ENCODE measurements at regions not wholly inside any gene's neighbourhood (a gene's known extent, or its start where the extent isn't known, plus 50 kb on each side); places are given as distances from the start of the nearest gene placed in this dataset.
"Not testable (repeated sequence)": the region's sequence is repeated elsewhere in the genome, so short reads cannot be mapped to it uniquely, and the experiment has no call there.

DNA sequence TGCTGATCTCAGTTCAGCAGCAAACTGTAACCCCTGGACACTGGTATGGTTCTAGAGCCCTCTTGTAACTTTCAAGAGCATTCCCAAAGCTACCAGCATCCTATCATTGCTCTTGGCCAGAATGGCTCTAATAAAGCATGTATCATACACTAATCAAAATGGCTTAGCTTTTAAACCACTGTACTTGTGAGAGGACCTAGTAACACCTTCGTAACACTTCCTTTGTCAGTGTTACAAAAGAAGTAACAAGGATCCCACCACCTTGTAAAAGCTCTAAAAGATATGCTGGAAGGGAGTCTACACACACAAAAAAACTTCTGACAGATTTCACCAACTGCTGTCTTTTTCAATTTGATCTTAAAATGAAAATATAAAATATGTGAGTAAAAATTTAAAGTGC is 144.7 kb downstream of the ALOX5 start:
- no peak for DNase-seq (ENCODE audit: low spot score)

DNA sequence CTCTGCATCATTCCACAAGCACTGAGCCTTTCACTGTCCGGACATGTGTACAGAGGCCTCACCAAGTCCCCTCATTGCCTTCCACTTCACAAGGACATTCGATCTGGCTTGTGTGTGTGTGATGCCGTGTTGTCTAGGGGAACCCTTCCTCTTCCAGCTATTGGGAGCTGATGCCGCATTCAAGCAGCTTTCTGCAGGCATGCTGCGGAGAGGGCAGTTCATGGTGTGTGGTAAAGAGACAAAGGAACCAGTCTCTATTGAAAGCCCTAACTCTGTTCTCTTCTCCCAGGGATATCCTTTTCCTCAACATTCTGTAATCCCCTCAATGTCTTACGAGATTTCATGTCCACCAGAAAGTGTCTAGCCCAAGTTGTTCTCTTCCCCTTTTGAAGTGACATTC is 141.6 kb downstream of the ALOX5 start:
- no peak for DNase-seq (ENCODE audit: low spot score)

DNA sequence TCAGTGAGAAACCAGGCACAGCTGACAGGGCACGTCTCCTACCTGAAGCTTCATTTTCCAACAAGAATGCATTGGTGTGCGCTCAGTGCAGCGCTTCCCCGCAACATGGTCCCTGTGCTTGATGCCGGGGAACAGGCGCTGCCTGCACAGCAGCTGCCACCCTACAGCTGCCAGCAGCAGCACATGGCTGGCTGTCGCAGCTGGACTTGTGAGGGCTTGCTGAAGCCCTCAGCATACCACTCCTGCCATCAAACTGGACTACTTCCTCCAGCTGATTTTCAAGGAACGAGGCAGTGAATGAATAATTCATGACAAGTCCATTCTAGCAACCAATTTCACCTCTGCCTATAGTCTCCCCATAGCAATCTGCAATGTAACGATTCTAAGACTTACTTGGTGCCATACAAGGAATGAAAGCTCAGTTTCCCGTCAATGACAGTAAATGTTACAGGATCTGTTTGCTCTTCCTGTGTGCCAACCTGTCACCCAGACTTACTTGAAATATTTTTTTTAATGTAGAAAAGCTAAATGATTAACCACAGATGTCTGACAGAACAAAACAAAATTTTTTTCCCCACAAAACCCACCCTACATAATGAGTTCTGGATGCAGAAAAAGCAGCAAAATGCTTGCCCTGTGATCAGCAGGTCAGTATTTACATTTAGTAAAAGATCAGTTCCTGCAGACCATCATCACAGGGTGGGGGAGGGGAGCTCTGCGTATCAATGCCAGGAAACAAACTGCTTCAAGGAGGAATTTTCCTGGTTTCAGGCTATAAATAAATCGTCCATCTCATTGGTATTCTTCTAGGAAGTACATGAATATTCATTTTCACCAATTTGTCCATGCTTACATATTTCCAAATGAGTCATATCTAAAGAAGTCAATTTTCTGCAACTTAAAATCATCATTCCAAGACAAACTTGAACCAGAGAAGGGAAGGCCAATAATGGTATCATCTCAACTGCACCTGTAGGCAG is 140.6 kb downstream of the ALOX5 start:
- peak; percentile 52 for DNase-seq (ENCODE audit: low spot score)

DNA sequence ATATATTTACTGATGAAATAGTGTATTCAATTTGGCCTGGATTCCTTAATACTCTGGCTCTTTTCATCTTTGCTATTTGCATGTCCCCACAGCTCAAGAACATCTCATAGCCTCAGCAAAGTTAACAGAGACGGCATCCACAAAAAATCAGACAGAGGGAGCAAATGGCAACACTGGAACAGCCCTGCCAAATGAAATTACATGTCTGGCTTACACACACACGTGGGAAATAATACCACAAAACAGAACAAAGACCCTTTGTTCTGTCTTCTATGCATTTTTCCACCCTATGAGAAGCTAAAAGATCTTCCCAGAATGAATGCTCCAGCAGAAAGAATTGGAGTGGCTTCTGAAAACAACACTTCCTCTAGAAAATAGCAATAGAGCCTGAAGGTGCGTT is 139.5 kb downstream of the ALOX5 start:
- DNase-seq (ENCODE audit: low spot score), result no peak

DNA sequence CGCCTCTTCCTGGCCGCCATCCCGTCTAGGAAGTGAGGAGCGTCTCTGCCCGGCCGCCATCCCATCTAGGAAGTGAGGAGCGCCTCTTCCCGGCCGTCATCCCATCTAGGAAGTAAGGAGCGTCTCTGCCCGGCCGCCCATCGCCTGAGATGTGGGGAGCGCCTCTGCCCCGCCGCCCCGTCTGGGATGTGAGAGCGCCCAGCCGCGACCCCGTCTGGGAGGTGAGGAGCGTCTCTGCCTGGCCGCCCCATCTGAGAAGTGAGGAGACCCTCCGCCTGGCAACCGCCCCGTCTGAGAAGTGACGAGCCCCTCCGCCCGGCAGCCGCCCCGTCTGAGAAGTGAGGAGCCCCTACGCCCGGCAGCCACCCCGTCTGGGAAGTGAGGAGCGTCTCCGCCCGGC is 137.9 kb downstream of the ALOX5 start:
- not testable (repeated sequence) for DNase-seq (ENCODE audit: low spot score)

DNA sequence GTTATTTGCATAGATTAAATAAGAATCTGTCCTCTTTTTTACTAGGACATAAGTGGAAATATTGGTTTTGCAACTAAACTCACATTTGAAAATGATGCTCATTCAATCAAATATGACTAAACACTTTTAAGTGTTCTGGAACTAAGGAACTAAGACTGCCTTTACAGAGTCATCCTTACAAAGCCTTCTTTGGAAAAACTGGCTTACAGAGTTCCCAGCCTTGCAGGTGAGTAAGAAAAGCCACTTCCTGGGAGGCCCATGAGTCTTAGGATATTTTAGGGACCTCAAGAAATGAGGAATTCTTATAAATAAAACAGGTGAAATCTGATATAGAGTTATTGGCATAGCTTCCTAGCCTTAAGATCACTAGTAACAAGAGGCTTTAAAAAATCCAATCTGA is 135.5 kb downstream of the ALOX5 start:
- DNase-seq (ENCODE audit: low spot score), result no peak

DNA sequence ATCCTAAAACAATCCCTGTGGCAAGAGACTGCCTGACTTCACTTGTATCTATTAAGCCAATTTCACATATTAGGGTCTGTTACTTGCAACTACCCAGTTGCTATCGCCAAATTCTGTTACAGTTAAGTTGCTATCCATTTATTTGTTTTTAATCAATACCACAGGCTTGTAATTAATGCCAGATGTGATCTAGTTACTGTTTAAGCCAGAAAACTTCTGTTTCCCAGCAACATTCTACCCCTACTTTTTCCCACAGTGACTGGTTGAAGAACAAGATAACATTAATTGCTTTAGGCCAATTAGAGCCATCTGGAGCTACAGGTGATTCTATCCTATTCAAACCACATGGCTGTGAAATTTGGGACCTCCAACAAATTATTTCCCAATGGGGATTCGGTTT is 131.3 kb downstream of the ALOX5 start:
- DNase-seq (ENCODE audit: low spot score), result no peak

DNA sequence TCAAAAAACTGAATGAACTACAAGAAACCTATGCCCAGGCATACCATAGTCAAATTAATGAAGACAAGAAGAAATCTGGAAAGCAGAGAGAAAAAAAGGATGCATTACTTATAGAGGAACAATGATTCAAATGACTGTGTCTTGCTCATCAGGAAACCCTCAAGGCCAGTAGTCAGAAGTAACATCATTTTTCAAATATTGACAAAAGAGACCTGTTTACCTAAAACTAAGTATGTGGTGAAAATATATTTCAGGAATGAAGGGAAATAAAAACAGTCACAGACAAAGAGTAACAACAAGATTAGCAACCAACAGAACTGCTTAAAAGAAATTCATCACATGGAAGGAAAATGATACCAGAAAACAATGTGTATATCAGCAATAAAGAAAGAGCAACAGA is 128.4 kb downstream of the ALOX5 start:
- DNase-seq (ENCODE audit: low spot score), result no peak

DNA sequence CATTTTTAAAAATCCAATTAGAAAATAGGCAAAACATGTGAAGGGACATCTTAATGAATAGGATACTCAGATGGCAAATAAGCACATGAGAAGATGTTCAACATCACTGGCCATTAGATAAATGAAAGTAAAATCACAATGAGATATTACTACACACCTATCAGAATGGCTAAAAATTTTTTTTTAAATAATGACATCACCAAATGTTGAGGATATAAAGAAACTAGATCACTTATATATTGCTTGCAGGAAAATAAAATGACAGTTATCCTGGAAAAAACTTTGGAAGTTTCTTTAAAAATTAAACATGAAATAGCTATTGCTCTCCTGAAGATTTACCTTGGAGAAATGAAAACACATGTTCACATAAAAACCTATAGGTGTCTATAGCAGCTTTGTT is 127.8 kb downstream of the ALOX5 start:
- no peak for DNase-seq (ENCODE audit: low spot score)

DNA sequence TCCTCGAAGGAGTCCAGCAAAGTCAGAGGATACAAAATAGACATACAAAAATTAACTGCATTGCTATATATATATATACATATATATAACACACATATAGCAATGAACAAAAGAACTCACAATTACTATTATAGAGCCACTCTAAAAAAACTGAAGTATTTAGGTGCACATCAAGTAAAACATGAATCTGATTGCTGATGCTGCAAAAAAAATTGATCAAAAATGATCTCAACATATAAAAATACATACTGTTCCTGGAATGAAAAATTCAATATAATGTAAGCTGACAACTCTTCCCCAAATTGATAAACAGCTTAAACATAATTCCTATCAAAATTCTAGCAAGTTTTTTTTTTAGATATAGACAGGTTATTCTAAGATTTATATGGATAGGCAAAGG is 126.8 kb downstream of the ALOX5 start:
- DNase-seq (ENCODE audit: low spot score), result no peak

DNA sequence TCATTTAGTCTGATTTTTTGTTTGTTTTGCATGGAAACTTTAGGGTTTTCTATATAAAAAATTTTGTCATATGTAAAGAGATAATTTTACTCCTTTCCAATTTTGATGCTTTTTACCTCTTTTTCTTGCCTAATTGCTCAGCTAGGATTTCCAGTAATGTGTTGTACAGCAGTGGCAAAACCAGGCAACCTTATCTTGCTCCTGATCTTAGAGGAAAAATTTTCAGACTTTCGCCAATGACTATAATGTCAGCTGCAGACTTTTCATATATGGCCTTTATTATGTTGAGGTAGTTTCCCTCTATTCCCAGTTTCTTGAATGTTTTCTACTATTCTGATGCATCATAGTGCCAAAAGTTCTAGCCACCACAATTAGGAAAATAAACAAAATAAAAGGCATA is 126.3 kb downstream of the ALOX5 start:
- no peak for DNase-seq (ENCODE audit: low spot score)

DNA sequence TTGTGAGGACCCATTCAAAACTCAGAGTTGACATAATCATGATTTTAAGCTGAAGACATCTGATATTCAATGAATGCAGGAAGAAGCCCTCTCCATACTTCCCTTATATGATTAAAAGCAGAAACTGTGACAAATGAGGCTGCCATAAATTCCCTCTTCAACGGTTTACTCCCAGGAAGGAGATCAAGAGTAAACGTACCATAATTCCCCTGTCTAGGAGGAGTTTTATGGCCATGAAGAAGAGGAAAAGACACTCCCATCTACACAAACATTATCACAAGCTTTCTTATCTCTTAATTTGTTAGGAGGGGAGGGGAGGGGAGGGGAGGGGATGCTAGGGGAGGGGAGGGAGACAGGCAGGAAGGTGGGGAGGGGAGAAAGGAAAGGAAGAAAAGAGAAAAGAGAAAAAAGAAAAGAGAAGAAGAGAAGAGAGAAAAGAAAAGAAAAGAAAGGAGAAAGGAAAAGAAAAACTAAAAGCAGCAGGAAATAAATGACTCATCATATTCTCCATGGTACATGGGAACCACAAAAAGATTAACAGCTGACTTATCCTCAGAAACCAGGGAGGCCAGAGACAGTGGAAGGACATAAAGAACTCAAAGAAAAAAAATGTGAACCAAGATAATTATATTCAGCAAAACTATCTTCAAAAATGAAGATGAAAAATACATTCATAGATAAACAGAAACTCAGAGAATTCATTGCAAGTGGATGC is 121.6 kb downstream of the ALOX5 start:
- no peak for DNase-seq (ENCODE audit: low spot score)
